Stimulated activated CD4-positive, alpha-beta T cell treated with anti-CD3 and anti-CD28 coated beads, Interleukin-2, amount 100 ng/mL, for 48 hours (primary cell): ENCODE measurements at regions not wholly inside any gene's neighbourhood (a gene's known extent, or its start where the extent isn't known, plus 50 kb on each side); places are given as distances from the start of the nearest gene placed in this dataset.
"Not testable (repeated sequence)": the region's sequence is repeated elsewhere in the genome, so short reads cannot be mapped to it uniquely, and the experiment has no call there.

Source experiments
- DNase-seq, 2 donors: peaks; one replicate each; pipeline ENCODE4 v3.0.0-alpha.2; 2020

GRCh38 chr1:228870041-228870713 lies 134.9 kb downstream of the RHOU start:
- no peak for DNase-seq

- DNase-seq, result no peak
Measured at GRCh38 chr1:228871314-228872061, 136.2 kb downstream of the RHOU start.

- DNase-seq, result no peak
Measured at GRCh38 chr1:228872080-228872479, 136.8 kb downstream of the RHOU start.

GRCh38 chr1:228873709-228874108 lies 138.4 kb downstream of the RHOU start:
- no peak for DNase-seq

- DNase-seq, result no peak
Measured at GRCh38 chr1:228875741-228876140, 140.5 kb downstream of the RHOU start.

GRCh38 chr1:228876187-228876586 lies 140.9 kb downstream of the RHOU start:
- no peak for DNase-seq

- no peak for DNase-seq
Measured at GRCh38 chr1:228879164-228879563, 143.9 kb downstream of the RHOU start.

- no peak for DNase-seq
Measured at GRCh38 chr1:228882041-228882770, 146.9 kb downstream of the RHOU start.

- DNase-seq, result no peak
Measured at GRCh38 chr1:228882771-228883450, 147.6 kb downstream of the RHOU start.

- DNase-seq, result no peak
Measured at GRCh38 chr1:228883535-228883934, 148.3 kb downstream of the RHOU start.

- no peak for DNase-seq
Measured at GRCh38 chr1:228884196-228884595, 148.9 kb downstream of the RHOU start.

- DNase-seq, result no peak
Measured at GRCh38 chr1:228884615-228885566, 149.6 kb downstream of the RHOU start.

GRCh38 chr1:228885845-228886244 lies 150.6 kb downstream of the RHOU start:
- no peak for DNase-seq

- DNase-seq, result no peak
Measured at GRCh38 chr1:228887101-228887500, 151.8 kb downstream of the RHOU start.

GRCh38 chr1:228887960-228888359 lies 152.7 kb downstream of the RHOU start:
- no peak for DNase-seq

- DNase-seq, result no peak
Measured at GRCh38 chr1:228889289-228889688, 154.0 kb downstream of the RHOU start.

- no peak for DNase-seq
Measured at GRCh38 chr1:228891272-228892034, 156.2 kb downstream of the RHOU start.

- DNase-seq, result not testable (repeated sequence)
Measured at GRCh38 chr1:228892200-228892599, 156.9 kb downstream of the RHOU start.

- no peak for DNase-seq
Measured at GRCh38 chr1:228894442-228894989, 159.2 kb downstream of the RHOU start.

- no peak for DNase-seq
Measured at GRCh38 chr1:228897901-228898300, 162.6 kb downstream of the RHOU start.

- no peak for DNase-seq
Measured at GRCh38 chr1:228898582-228898992, 163.3 kb downstream of the RHOU start.
